Vagina (tissue), 2 donors: ENCODE measurements at regions not wholly inside any gene's neighbourhood (a gene's known extent, or its start where the extent isn't known, plus 50 kb on each side); places are given as distances from the start of the nearest gene placed in this dataset.

Source experiments
- DNase-seq, 2 donors: peaks; one replicate each; pipeline ENCODE4 v3.0.0-alpha.2; 2017; ENCODE audit errors: extremely low spot score in 2 of 2
- H3K27ac ChIP-seq: fragments of 200-600 bp; sonication (generic); one replicate; pipeline ENCODE4 v1.5.1; 2019
- H3K27me3 ChIP-seq: fragments of 200-600 bp; sonication (generic); one replicate; pipeline ENCODE4 v1.5.1; 2019
- H3K36me3 ChIP-seq, 2 donors: fragments of 200-600 bp; sonication (generic); one replicate each; pipeline ENCODE4 v1.5.1; 2017 to 2019
- H3K4me1 ChIP-seq: fragments of 200-600 bp; sonication (generic); one replicate; pipeline ENCODE4 v1.5.1; 2019
- H3K4me3 ChIP-seq, 2 donors: fragments of 200-600 bp; sonication (generic); 1 replicate in 1 of 2; 2 replicates in 1 of 2; pipeline ENCODE4 v1.5.1; 2016 to 2019
- H3K9me3 ChIP-seq: fragments of 200-600 bp; sonication (generic); one replicate; pipeline ENCODE4 v1.5.1; 2019
- CTCF ChIP-seq, 3 experiments: fragments of 450-650 bp in 2 of 3; fragments of 200-600 bp in 1 of 3; sonication (generic) in 1 of 3; IDR thresholded peaks; one replicate each; pipeline ENCODE4 v1.5.1; 2017 to 2019; ENCODE audit warnings: antibody characterized with exemption in 3 of 3, mild to moderate bottlenecking in 2 of 3, moderate library complexity in 2 of 3
- POLR2A ChIP-seq, 2 donors: fragments of 450-650 bp; IDR thresholded peaks; one replicate each; pipeline ENCODE4 v1.6.1; 2017; ENCODE audit warnings: antibody characterized with exemption in 2 of 2, mild to moderate bottlenecking in 2 of 2, moderate library complexity in 2 of 2
- POLR2AphosphoS5 ChIP-seq, 2 donors: sonication (generic); formaldehyde crosslinking; IDR thresholded peaks; one replicate each; pipeline ENCODE4 v1.9.0; 2017; ENCODE audit warnings: antibody characterized with exemption in 2 of 2, mild to moderate bottlenecking in 2 of 2, low read depth in 1 of 2; ENCODE audit not compliant: insufficient read depth in 1 of 2
- intact Hi-C: fragments of 100-400 bp; cut with DNase I; formaldehyde crosslinking; loops from one replicate; pipeline ENCODE4 v1.15.1; 2023

- no peaks in the 10 kb centered on the region for H3K36me3 ChIP-seq
- peaks cover 38% of the 10 kb centered on the region for H3K4me1 ChIP-seq
- intact Hi-C loops: loop anchor here (10.0 kb wide), 1 partner anchor 111 kb away; the partner anchor contains the start of gene ARHGAP5
- TF ChIP-seq POLR2AphosphoS5 (IDR thresholded peaks at IDR 0.05; ENCODE audit: insufficient read depth in 1 of 2, low read depth in 1 of 2) (no peak), POLR2A (IDR thresholded peaks at IDR 0.05) (no peak), CTCF (IDR thresholded peaks at IDR 0.05) (no peak)
- H3K27me3 ChIP-seq: no peaks in the 10 kb centered on the region
- no peaks in the 10 kb centered on the region for H3K9me3 ChIP-seq
- no peak overlapping the region for H3K27ac ChIP-seq
- H3K4me3 ChIP-seq: no peak overlapping the region
- DNase-seq: no peak
These were observed 113.5 kb upstream of the ARHGAP5 start for GRCh38 chr14:31963587-31963986.

GRCh38 chr14:31964490-31964889 lies 112.6 kb upstream of the ARHGAP5 start:
- intact Hi-C loops: loop anchor here (10.0 kb wide), 1 partner anchor 110 kb away; the partner anchor contains the start of gene ARHGAP5
- no peak overlapping the region for H3K4me3 ChIP-seq
- H3K27ac ChIP-seq: no peak overlapping the region
- no peak for TF ChIP-seq POLR2AphosphoS5 (IDR thresholded peaks at IDR 0.05; ENCODE audit: insufficient read depth in 1 of 2, low read depth in 1 of 2)
- no peak for TF ChIP-seq CTCF (IDR thresholded peaks at IDR 0.05)
- TF ChIP-seq POLR2A (IDR thresholded peaks at IDR 0.05): no peak
- H3K36me3 ChIP-seq: no peaks in the 10 kb centered on the region
- H3K27me3 ChIP-seq: no peaks in the 10 kb centered on the region
- H3K4me1 ChIP-seq: peaks cover 46% of the 10 kb centered on the region
- H3K9me3 ChIP-seq: no peaks in the 10 kb centered on the region
- DNase-seq: no peak

GRCh38 chr14:31965071-31965734 lies 111.9 kb upstream of the ARHGAP5 start:
- no peaks in the 10 kb centered on the region for H3K9me3 ChIP-seq
- no peak overlapping the region for H3K27ac ChIP-seq
- no peak overlapping the region for H3K4me3 ChIP-seq
- no peak for DNase-seq
- H3K36me3 ChIP-seq: no peaks in the 10 kb centered on the region
- TF ChIP-seq POLR2AphosphoS5 (IDR thresholded peaks at IDR 0.05; ENCODE audit: insufficient read depth in 1 of 2, low read depth in 1 of 2) (no peak), POLR2A (IDR thresholded peaks at IDR 0.05) (no peak), CTCF (IDR thresholded peaks at IDR 0.05) (no peak)
- H3K4me1 ChIP-seq: peaks cover 50% of the 10 kb centered on the region
- intact Hi-C loops: loop anchor here (10.0 kb wide), 1 partner anchor 110 kb away; the partner anchor contains the start of gene ARHGAP5
- no peaks in the 10 kb centered on the region for H3K27me3 ChIP-seq

GRCh38 chr14:31965735-31966598 lies 111.1 kb upstream of the ARHGAP5 start:
- intact Hi-C loops: loop anchor here (2.0 to 10.0 kb wide), 2 partner anchors 25 to 109 kb away; partner anchors contain the start of gene ARHGAP5
- DNase-seq: no peak
- Histone ChIP-seq H3K4me1 (peaks cover 50% of the 10 kb centered on the region), H3K9me3 (no peaks in the 10 kb centered on the region), H3K36me3 (no peaks in the 10 kb centered on the region), H3K27me3 (no peaks in the 10 kb centered on the region), H3K4me3 (no peak overlapping the region), H3K27ac (no peak overlapping the region)
- no peak for TF ChIP-seq CTCF (IDR thresholded peaks at IDR 0.05)
- no peak for TF ChIP-seq POLR2AphosphoS5 (IDR thresholded peaks at IDR 0.05; ENCODE audit: insufficient read depth in 1 of 2, low read depth in 1 of 2)
- TF ChIP-seq POLR2A (IDR thresholded peaks at IDR 0.05): no peak
